HepG2 (cell line): ENCODE measurements at regions not wholly inside any gene's neighbourhood (a gene's known extent, or its start where the extent isn't known, plus 50 kb on each side); places are given as distances from the start of the nearest gene placed in this dataset.

Experiments used
- CREB1 ChIP-seq, 2 experiments: fragments of 450-650 bp in 1 of 2; IDR thresholded peaks; 2 replicates each; pipeline ENCODE4 v1.6.1; 2016 to 2017; ENCODE audit warnings: control low read depth in 1 of 2, mild to moderate bottlenecking in 1 of 2, missing compliant biosample characterization in 1 of 2, missing genetic modification characterization in 1 of 2
- HOXA5 ChIP-seq: sonication (generic); formaldehyde crosslinking; IDR thresholded peaks from 2 replicates; pipeline ENCODE4 v1.4.0; 2020; ENCODE audit warnings: missing genetic modification reagents
- KLF16 ChIP-seq, 2 experiments: sonication (generic) in 1 of 2; formaldehyde crosslinking in 1 of 2; IDR thresholded peaks; 2 replicates each; pipeline versions ENCODE4 v1.6.1 to v1.8.0; 2016 to 2023; ENCODE audit warnings: missing genetic modification reagents in 2 of 2, missing compliant biosample characterization in 1 of 2
- KLF9 ChIP-seq: IDR thresholded peaks from 2 replicates; pipeline ENCODE4 v1.6.1; 2016; ENCODE audit warnings: low read depth
- LCORL ChIP-seq, 2 experiments: fragments of 450-650 bp in 1 of 2; sonication (generic) in 1 of 2; formaldehyde crosslinking in 1 of 2; IDR thresholded peaks; 2 replicates each; pipeline versions ENCODE4 v1.5.0 to v1.6.1; 2017 to 2020; ENCODE audit warnings: antibody characterized with exemption in 1 of 2, missing genetic modification reagents in 1 of 2
- MTERF4 ChIP-seq: sonication (generic); formaldehyde crosslinking; IDR thresholded peaks from 2 replicates; pipeline ENCODE4 v1.8.0; 2023; ENCODE audit warnings: mild to moderate bottlenecking, missing genetic modification reagents
- SKIL ChIP-seq: sonication (generic); formaldehyde crosslinking; IDR thresholded peaks from 2 replicates; pipeline ENCODE4 v1.8.0; 2022; ENCODE audit warnings: missing genetic modification reagents, mild to moderate bottlenecking, moderate library complexity, borderline replicate concordance
- ZBTB49 ChIP-seq: sonication (generic); formaldehyde crosslinking; IDR thresholded peaks from 2 replicates; pipeline ENCODE4 v1.4.0; 2020; ENCODE audit warnings: missing genetic modification reagents, borderline replicate concordance
- ZFYVE20 ChIP-seq: sonication (generic); formaldehyde crosslinking; IDR thresholded peaks from 2 replicates; pipeline ENCODE4 v1.8.0; 2023; ENCODE audit warnings: low read depth, mild to moderate bottlenecking, moderate library complexity, missing genetic modification reagents, borderline replicate concordance
- ZNF232 ChIP-seq: sonication (generic); formaldehyde crosslinking; IDR thresholded peaks from 2 replicates; pipeline ENCODE4 v1.4.0; 2020; ENCODE audit warnings: missing genetic modification reagents, borderline replicate concordance
- ZNF263 ChIP-seq: sonication (generic); formaldehyde crosslinking; IDR thresholded peaks from 2 replicates; pipeline ENCODE4 v1.4.0; 2020; ENCODE audit warnings: missing genetic modification reagents
- ZNF414 ChIP-seq: sonication (generic); formaldehyde crosslinking; IDR thresholded peaks from 2 replicates; pipeline ENCODE4 v1.5.0; 2020; ENCODE audit warnings: missing genetic modification reagents
- ZNF720 ChIP-seq: sonication (generic); formaldehyde crosslinking; IDR thresholded peaks from 2 replicates; pipeline ENCODE4 v1.4.0; 2020; ENCODE audit warnings: missing genetic modification reagents

- TF ChIP-seq KLF16 (CRISPR knock-in tag; IDR thresholded peaks at IDR 0.05) (no peak), ZNF720 (CRISPR knock-in tag) (no peak), ZNF263 (CRISPR knock-in tag) (no peak), ZNF414 (CRISPR knock-in tag) (no peak), ZBTB49 (no peak), ZFYVE20 (CRISPR knock-in tag) (no peak), SKIL (CRISPR knock-in tag) (no peak), LCORL (IDR thresholded peaks at IDR 0.05) (no peak), LCORL (CRISPR knock-in tag; IDR thresholded peaks at IDR 0.05) (no peak), ZNF232 (CRISPR knock-in tag) (no peak), HOXA5 (CRISPR knock-in tag) (no peak), KLF9 (CRISPR knock-in tag) (no peak), MTERF4 (no peak), CREB1 (IDR thresholded peaks at IDR 0.05) (no peak), CREB1 (CRISPR knock-in tag; IDR thresholded peaks at IDR 0.05) (no peak)
Measured at GRCh38 chr3:44077267-44077666, 164.4 kb upstream of the TOPAZ1 start.
